Anterior cingulate cortex (tissue), 58 donors: ENCODE measurements at regions not wholly inside any gene's neighbourhood (a gene's known extent, or its start where the extent isn't known, plus 50 kb on each side); places are given as distances from the start of the nearest gene placed in this dataset.
"Not testable (repeated sequence)": the region's sequence is repeated elsewhere in the genome, so short reads cannot be mapped to it uniquely, and the experiment has no call there.

Experiments used
- DNase-seq, 58 donors: peaks; one replicate each; lab custom pipeline; 2025; lab: John Stamatoyannopoulos, UW

DNA sequence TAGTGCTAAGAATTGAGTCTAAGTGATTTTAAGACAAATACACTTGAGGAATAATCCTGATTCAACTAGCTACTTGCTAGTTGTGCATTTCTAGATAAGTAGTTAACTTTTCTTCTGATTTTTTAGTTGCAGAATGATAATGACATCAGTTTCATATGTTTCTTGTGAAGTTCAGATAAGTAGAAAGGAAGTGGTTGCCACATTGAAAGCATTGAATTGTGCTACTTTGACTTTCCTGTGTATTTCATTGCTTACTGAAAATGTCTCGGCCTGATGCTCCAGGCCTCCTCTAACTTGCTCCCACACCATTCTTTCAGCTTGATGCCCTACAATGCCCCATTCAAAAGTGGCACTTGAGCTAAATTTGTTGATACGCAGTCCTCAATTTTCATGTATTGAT, 980.0 kb downstream of the TMTC2 start:
- no peak for DNase-seq

DNA sequence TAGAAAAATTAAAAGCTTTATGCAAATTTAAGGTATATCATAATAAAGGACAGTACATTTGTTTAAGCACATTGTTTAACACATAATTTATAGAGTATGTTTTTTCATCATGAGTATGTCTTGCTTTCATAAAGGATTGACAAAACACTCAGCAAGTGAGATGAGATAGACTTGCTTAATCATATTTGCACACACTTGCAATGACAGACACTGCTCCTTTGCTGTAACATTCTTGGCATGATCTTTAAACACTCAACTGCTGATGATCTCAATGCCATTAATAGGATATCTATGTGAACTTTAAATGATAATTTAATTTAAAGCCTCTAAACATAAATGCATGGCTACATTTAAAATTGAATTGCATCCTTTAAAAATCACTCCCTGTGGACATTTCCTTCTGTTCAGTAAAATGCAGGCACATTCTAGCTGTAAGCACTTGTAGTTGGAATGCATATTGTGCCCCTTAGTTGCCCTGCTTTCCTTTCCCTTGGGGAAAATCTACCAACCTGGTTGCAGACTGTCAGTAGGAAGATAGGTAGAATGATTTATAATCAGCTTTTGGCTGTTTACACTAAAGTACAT, 979.0 kb downstream of the TMTC2 start:
- no peak for DNase-seq

DNA sequence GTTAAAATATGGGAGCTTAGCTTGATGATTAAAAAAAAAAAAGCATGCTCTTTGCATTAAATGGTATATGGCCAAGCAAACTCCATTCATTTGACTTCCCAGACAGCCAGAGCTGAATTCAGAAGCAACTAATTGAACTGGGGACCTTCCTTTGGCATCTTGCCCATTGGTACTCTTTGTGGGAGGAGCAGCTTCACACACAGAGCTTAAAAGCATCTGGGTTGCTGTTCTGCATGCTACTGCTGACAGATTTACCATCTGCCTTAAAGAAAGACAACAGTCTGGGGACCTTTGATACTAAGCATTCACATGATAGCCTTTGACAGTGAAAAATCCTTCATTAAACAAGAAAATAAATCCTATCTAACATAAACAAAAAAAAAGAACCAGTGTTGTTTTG, 977.9 kb downstream of the TMTC2 start:
- no peak for DNase-seq

DNA sequence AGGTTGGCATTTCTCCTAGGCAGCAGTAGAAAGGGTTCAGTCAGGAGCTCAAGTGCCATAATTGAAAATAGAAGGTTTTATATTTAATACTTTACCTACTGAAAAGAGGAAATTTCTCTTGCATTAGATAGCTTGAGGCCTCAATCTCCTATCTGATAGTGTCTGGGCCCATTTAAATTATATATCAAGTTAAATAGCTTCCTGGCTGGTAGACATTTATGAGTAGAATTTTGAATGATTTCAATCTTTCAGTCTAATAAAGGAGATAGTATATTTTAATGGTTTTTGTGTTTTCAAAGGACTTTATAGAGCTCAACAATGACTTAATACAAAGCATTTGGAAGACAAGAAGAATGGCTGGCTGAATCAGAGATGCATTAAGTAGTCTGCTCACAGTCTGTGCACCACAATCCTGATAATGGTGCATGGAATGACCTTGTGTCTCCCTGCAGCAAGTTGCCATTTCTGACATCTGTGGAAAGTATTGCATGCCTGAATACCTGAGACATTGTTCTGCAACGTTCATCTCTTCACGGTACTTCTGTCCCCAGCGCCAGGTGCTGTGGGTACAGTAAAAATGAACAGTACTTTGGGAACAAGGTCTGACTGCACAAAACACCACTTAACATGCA, 974.1 kb downstream of the TMTC2 start:
- DNase-seq = no peak

DNA sequence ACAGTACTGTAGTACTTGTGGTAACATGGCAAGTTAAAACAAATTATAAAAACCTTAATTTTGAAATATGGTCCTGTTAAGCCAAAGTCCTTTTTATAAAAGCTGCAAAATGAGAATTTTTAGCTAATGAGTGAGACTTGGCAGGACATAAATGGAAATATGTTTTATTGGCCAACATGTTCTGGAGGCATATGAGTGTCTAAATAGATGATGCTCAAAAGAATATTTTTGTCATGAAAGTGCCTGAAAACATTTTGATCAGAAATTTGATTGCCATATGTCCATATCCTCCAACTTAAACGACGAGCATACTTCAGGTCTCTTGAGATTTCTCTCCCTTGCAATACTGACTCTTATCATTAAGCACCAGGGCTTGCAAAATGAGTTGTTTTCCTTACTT, 972.6 kb downstream of the TMTC2 start:
- no peak for DNase-seq

DNA sequence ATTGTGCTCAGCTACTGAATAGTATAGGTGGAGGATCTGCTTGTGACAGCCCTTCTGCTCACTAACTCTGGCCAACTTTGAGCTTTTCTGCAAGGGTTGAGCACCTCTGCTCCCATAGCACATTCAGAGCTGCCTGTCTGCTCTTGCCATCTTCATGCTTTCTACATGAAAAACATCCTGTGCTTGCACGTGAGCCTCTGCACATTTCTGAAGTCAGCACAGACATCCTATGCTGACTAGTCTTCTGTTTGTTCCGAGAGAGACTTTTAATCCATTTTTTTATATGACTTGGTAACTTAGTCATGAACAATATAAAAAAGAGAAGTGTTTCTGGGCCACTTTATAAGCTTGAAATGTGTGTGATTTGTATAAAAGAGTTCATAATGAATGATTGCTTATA, 969.3 kb downstream of the TMTC2 start:
- no peak for DNase-seq

DNA sequence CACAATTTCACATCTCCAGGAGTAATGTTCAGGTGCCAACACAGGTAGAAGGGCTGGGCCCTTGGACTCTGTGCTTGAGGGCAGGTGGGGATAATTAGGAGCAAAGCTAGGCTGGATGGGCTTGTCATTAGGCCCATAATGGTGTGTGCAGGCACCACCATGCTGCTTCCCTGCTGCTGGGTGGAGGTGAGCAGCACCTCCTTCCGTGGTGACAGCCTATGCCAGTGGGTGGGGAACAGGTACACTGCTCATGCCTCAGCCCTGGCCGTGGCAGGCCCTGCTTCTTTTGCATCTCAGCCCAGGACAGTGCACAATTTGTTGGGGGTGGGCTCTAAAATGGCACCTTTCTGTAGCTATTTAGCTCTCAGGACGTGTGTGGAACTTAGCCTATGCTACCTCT, 955.5 kb downstream of the TMTC2 start:
- no peak for DNase-seq

DNA sequence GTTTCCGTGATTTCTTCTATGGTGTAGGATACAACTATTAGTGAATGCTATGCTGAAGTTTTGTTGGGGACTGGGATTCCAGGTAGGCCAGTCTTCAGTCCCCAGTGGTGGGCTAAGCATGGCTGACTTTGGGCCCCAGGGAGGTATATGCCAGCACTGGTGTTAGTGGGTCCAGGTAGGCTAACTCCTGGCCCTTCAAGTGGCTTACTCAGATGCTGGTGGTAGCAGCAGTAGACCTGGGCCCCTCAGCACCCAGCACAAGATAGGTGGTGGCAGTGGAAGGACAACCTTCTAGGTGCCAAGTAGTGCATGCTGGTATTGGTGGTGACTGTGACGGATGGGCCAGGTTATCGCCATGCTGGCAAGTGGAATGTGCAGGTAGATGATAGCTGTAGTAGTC, 955.1 kb downstream of the TMTC2 start:
- DNase-seq = no peak

DNA sequence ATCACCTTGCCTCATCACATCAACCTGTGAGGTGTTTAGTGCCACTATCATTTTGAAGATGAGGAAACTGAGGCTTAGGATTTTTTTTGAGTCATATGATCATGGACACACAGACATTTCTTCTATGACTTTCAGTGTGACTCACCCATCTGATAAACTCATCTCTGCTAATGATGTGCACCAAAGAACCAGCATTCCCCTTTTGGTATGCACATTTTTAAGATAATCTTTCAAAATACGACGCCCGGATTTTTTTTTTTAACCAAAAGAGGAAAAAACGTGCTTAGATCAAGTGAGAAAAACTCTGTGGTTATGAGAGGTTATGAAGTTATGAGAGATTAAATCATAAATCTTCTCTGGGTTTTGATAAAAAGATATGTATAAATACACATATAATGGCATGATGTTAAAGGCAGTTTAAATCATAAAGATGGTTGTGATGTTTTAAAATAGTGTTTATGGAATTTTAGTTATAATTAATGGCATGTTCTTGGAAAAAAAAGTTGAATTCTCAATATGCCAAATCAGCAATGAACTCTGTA, 948.1 kb downstream of the TMTC2 start:
- DNase-seq = no peak

DNA sequence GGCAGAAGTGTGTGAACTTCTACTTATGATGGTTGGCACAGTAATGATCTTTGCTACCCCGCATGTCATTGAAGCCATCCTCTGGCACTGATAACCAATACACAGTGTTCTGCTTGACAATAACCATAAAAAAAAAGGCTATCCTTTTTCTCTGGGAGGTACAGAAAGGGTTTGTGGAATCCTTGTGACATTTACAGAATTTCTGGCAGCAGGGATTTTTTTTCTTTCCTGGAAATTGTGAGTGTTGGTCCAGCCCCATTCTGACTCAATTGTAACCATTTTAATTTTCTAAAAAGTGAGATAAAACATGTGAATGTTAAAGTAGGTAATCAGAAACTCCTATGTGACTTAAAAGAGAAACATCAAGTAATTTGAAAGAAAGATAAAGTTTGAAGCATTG, 943.8 kb downstream of the TMTC2 start:
- no peak for DNase-seq

DNA sequence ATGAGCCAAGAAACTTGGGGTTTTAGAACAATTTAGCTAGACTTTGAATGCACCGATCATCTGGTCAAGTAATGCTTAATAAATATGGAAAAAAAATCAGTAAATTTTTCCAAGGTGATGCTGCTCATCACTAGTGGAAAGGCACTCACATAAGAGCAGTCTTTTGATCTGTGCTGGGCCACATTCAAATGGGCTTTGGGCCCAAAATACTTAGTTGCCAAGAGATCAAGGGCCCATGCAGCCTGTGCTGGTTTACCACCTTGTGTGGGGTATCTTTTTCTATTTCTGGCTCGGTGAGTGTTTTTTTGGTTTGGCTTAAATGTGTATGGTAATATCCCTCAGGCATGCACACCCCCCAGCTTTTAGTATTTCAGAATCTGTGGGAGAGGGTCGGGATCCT, 943.2 kb downstream of the TMTC2 start:
- DNase-seq = no peak

DNA sequence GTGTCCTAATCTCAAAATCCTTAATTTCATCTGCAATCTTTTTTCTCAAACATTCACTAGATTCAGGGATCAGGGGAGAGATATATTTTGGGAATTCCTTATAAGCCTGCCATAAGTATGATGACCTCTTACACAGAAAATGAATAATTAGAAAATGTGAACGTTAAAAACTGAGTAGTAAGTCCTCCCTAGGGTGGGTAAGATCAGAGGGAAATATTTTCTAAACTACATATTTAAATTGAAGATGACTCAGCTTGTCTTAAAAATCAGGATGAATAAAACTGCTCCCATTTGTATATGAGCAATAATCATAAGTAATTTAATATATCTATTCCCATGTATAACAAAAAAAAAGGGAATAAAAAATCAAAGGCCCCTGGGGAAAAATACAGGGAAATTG, 935.5 kb downstream of the TMTC2 start:
- DNase-seq = no peak

DNA sequence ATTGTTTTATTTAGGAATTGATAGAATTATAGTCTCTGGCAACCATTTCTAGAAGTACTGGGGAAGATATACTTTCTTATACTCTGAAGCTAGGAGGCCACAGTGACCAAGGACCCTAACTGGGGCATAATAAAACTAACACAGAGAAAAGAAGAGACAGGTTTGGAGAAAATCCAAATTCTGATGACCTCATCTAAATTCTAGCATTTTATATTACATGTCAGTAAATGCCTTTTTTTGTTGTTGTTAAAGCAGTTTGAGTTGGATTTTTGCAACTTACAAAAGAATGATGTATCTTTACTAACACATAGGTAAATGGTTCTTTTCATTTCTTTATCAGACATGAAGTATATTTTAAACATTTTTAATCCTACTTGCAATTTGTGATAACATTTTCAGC, 933.3 kb downstream of the TMTC2 start:
- DNase-seq = no peak

DNA sequence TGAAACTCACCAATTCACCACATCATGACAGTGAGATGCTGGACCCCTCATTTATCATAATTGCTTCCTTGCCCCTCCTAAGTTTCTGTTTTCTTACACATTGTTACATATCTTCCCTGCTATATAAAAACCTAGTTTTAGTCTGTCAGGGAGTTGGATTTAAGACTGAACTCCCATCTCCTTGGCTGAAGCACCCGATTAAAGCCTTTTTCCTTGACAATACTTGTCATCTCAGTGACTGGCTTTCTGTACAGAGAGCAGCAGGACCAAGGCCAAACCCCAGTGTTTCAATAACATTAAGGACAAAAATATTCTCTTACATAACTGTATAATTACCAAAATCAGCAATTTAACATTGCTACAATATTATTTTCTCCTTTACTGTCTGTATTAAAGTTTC, 928.4 kb downstream of the TMTC2 start:
- no peak for DNase-seq

DNA sequence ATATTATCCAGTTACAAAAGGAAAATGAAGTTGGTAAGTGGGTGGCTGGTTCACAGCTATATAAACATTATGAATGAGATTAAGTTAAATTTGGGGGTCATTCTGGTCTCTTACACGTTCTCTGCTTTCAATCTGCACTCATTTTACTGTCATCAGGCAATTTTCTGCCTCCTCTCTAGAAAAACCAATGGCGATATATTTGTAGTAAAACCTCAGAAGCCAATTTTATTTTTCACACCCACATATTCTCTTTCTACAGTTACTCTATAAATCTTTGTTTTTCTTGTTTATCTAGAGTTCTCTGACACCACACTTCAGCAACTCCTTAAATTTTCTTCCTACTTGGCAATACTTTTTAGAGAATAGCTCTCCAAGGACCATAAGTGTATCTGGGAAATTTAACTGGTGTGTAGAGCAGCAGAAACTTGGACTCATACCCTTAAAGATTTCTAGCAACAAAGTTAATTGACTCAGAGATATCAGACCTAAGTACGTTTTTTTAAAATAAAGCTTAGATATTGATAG, 926.9 kb downstream of the TMTC2 start:
- DNase-seq = no peak

DNA sequence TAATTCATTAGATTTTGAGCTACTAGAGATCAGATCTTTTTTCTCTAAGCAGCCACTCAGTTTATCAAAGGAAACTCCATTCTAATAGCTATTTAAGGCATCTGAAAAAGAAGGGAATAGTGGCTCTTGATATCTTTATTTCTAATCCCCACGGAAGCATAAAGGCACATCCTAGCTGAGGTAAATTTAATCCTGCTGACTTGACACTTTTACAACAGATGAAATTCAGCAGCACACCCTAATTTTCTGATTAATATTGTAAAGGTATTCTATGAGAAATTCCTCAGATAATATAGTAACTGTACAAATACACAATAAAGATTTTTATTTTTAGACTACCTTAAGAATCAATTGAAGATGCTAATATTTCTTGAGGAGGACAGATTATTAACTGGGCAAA, 916.4 kb downstream of the TMTC2 start:
- no peak for DNase-seq

DNA sequence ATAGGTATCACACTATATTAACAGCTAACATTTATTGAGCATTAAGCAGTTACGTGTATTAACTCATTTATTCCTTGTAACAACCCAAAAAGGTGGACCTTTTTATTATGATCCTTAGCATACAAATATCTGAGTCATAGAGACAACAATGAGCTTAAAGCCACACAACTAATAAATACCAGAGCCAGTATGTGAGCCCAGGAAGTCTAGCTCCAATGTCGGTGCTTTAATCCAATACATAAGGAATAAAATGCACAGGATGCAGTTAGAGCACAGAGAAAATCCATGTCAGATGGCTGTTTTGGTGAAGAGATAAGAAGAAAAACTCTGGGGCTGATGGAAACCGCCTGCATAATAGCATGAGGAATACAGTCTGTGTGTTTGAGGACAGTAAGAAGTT, 888.6 kb downstream of the TMTC2 start:
- DNase-seq = no peak

DNA sequence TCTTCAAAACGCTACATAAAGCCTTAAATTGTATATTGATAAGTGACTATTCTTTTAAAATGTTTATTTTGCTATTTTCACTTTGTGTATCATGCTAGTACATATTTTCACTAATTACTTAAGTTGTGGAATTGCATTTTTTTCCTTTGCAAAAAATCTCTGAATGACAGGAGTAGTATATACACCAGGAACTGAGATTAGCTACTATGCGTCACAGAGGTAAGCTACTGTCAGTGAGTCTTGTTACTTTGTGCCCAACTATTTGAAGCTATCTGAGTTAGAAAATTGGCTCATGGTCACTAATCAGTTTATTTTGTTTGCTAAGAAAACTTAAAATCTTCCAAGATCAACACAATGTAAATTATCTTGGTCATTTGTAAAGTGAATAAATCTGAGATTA, 887.4 kb downstream of the TMTC2 start:
- no peak for DNase-seq

DNA sequence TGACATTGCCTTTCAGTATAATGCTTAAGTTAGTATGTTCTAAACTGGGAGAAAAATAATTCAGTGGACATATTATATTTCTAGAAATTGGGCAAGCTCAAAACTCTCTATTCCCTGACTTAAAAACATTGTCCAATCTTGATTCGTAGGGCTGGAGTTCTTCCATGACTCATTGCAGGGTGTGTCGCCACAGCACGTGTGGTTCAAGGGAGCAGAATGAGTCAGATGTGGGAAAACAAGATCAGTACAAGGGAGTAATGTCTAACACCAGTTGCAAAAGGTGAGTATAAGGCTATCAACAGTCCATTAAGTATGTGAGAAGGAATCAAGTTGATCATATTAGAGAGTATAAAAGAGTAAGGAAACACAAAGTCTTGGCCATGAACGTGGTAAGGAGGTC, 887.0 kb downstream of the TMTC2 start:
- DNase-seq = no peak

DNA sequence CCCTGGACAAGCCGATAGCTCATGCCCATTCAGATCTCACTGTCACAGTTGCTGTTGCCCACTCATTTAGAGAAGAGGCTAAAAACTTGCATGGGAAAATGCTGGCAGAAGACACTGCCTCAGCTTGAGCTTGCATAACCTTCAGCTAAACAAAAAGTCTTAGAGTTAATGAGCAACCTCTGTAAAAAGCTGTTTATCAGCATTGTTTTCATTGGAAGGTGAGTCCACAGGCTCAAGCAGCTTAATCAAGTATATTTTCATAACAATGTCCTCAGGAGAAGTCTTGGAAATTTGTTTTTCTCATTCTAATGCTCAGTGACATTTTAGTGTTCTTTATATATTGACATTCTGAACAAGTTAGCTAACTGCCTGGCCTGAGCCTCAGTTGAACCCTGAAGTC, 872.9 kb downstream of the TMTC2 start:
- no peak for DNase-seq

DNA sequence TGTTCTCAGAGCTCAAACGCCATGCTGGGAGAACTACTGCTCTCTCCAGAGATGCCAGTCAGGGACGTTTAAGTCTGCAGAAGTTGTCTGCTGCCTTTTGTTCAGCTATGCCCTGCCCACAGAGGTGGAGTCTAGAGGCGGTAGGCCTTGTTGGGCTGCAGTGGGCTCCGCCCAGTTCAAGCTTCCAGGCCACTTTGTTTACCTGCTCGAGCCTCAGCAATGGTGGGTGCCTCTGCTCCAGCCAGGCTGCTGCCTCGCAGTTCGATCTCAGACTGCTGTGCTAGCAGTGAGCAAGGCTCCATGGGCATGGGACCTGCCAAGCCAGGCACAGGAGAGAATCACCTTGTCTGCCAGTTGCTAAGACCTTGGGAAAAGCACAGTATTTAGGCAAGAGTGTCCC, 869.3 kb downstream of the TMTC2 start:
- DNase-seq = not testable (repeated sequence)

DNA sequence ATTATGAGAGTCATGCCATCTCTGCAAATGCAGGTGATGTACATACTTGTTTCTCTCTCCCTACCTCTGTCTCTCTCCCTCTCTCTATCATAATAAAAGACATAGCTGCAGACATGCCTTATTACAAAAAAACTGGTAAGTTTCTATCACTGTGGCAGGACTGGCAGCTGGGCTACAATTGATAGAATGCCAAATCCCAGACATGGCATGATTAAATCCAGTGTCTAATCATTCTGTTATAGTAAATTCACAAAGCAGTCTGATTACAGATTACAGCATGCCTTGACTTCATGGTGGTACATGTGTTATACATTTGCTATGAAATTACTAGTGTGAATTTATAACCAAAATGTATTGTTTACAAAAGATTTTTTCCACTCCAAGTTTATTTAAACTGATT, 854.7 kb downstream of the TMTC2 start:
- no peak for DNase-seq
